Panc1 (cell line): ENCODE measurements at regions not wholly inside any gene's neighbourhood (a gene's known extent, or its start where the extent isn't known, plus 50 kb on each side); places are given as distances from the start of the nearest gene placed in this dataset.

Experiments used
- POLR2AphosphoS5 ChIP-seq: IDR thresholded peaks from 2 replicates; pipeline ENCODE4 v1.6.1; 2012; ENCODE audit warnings: mild to moderate bottlenecking, low read depth, low read length, moderate library complexity
- SIN3A ChIP-seq: IDR thresholded peaks from 2 replicates; pipeline ENCODE4 v1.6.1; 2012; ENCODE audit warnings: low read depth, mild to moderate bottlenecking, low read length, moderate library complexity, borderline replicate concordance; ENCODE audit not compliant: insufficient read depth
- TCF7L2 ChIP-seq: IDR thresholded peaks from 2 replicates; pipeline ENCODE4 v1.6.1; 2011; ENCODE audit warnings: mild to moderate bottlenecking, low read depth, low read length, inconsistent platforms
- TF ChIP-seq, protein P1 (sequence below): fragments of 450-650 bp; IDR thresholded peaks from 2 replicates; pipeline ENCODE4 v1.5.1; 2017; ENCODE audit warnings: mild to moderate bottlenecking

GRCh38 chrX:40147971-40148370 lies 50.2 kb upstream of the BCOR start:
- TF ChIP-seq, protein P1, sequence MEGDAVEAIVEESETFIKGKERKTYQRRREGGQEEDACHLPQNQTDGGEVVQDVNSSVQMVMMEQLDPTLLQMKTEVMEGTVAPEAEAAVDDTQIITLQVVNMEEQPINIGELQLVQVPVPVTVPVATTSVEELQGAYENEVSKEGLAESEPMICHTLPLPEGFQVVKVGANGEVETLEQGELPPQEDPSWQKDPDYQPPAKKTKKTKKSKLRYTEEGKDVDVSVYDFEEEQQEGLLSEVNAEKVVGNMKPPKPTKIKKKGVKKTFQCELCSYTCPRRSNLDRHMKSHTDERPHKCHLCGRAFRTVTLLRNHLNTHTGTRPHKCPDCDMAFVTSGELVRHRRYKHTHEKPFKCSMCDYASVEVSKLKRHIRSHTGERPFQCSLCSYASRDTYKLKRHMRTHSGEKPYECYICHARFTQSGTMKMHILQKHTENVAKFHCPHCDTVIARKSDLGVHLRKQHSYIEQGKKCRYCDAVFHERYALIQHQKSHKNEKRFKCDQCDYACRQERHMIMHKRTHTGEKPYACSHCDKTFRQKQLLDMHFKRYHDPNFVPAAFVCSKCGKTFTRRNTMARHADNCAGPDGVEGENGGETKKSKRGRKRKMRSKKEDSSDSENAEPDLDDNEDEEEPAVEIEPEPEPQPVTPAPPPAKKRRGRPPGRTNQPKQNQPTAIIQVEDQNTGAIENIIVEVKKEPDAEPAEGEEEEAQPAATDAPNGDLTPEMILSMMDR, result no peak
- TF ChIP-seq TCF7L2, result no peak
- TF ChIP-seq POLR2AphosphoS5, result no peak
- TF ChIP-seq SIN3A, result no peak
